CD4-positive, alpha-beta T cell treated with Interferon gamma for 1 hour (primary cell): ENCODE measurements at regions not wholly inside any gene's neighbourhood (a gene's known extent, or its start where the extent isn't known, plus 50 kb on each side); places are given as distances from the start of the nearest gene placed in this dataset.

Source experiments
- DNase-seq: peaks from one replicate; pipeline ENCODE4 v3.0.0-alpha.2; 2020

DNA sequence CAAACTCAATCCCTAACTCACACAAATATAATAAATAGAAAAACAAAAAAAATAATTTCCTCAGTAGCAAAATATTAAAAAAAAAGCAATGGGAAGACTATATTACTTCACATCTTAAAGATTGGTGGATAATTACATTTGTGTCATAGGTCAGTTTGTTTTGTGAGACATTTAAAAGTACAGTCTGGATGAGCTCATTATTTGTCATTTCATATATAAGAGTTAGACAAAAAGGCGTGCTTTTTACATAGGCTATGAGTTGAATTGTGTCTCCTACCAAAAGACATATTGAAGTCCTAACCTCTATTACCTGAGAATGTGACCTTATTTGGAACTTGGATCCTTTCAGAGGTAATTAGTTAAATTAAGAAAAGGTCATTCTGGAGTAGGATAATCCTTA is 710.1 kb upstream of the CBLB start:
- no peak for DNase-seq

DNA sequence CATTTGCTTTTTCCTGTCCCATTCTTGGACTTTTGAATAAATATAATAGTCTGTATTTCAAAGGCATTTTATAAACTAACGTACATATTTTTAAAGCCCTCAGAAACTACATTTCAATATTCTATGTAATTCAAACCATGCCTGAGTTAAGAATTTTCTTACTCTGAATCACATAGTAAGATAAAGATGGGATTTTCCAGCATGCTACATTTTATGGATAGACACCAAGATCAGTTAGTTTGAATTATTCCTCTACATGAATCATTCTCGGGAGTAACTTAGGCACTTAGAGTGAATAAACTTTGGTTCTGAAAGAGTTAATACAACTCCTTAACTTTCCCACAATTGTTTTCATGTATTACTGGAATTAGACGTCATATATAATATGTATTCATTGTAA is 713.3 kb upstream of the CBLB start:
- DNase-seq: no peak

DNA sequence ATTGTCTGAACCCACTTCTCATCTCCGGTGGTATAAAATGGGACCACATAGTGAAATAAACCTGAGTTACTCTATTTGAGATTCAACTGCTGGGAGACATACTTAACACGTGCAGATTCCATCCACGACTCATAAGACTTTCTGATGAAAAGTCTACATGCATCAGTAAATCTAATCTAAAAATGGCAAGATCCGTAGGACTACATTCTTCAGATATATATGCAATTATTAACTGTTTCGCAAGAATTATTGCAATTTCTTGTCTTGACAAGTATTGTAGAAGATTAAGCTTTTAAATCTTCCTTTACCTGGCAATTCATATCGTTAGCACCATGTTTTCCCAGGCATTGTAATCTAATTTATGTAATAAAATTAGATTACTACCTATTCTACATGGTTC is 718.7 kb upstream of the CBLB start:
- DNase-seq: no peak

DNA sequence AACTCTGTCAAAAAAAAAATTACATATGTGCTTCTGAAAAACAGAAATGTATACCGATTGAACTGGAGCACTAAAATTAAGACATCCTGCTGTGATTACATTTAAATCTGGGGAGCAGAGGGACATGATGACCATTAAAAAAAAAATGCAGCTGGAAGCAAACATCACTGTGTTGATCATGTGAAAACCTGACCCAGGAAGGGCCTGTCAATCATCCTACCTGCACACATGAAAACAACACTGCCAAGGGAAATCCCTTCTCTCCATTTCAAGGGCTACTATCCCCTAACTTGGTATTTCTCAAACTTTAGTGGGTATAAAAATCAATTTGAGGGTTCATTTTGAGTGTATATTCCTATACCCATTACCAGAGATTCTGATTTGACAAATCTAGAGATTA is 719.9 kb upstream of the CBLB start:
- no peak for DNase-seq

DNA sequence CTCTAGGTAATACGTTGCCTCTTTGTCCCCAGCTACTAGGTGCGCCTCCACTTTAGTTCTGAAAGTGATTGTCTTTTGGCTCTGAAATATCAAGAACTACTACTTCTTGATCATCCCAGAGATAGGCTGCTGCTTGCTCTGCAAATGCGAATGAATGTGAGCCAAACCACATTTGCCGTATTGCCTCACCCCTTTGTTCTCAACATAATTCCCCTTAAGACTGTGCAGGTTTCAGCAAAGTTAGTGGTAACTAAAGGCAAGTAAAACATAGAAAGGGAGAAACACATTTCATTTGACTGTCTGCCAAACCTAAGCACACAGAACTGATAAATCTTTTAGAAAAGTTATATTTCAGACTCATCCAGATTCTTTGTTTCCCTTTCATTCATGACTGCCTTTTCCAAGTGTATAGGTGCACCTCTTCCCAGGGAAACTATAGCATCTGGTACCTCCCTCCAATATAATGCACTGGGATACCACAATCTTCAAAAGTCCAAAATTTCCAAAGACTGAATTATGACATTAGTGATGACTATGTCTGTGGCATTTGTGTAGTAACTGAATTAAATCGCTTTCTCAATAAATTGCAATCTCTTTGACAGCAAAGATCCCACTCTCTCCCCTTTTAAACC is 720.6 kb upstream of the CBLB start:
- DNase-seq: no peak

DNA sequence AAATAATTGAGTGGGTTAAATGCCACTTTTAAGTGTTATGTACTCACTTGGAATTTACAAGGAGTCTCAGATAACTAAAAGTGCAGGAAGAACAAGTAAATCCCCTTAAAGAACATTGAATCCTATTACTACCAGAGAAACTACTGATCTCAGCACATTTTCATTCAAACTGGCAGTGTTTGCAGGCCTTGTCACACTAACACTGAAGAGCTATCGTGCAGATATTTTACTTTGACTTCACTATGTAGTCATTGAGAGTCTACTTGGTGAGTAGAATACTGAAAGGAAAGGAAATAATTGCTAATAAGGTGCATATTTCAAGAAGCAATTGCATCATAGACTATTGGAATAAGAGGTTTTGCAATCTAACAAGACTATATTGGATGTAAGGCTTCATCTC is 721.4 kb upstream of the CBLB start:
- no peak for DNase-seq

DNA sequence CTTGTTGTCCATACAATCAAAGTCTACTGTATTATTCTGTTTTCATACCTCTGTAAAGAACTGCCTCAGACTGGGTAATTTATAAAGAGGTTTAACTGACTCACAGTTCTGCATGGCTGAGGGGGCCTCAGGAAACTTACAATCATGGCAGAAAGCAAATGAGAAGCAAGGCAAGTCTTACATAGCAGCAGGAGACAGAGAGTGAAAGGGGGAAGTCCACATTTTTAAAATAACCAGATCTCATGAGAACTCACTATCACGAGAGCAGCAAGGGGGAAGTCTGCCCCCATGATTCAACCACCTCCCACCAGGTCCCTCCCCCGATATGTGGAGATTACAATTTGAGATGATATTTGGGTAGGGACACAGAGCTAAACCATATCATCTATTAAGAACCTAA is 724.6 kb upstream of the CBLB start:
- no peak for DNase-seq

DNA sequence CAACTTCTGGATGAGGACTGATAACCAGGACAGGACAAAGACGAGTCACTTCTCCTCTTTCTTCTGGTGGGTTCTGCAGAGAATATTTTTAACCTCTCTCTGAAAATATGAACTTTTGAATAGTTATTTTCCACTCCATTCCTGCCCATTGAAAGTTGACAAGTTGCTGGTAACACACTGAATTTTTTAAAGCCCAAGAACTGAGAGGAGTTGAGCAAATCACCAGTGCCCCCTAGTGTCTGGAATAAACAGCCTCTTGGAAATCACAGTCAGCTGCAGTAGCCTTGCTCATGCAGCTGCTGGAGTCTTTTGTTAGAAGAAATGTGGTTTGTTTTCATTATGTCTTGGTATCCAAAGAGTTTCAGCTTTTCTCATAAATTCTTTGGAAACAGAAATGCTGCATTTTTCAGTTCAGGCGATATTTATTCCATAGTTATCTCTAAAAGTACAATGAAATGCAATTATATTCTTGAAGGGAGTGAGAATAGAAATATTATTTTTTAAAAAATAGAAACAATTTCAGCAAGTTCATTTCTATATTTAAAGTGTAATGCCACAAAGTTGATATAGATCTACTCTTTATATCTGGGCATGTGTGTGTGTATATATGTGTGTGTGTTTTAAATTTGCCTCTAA is 741.0 kb upstream of the CBLB start:
- DNase-seq: peak; percentile 43

DNA sequence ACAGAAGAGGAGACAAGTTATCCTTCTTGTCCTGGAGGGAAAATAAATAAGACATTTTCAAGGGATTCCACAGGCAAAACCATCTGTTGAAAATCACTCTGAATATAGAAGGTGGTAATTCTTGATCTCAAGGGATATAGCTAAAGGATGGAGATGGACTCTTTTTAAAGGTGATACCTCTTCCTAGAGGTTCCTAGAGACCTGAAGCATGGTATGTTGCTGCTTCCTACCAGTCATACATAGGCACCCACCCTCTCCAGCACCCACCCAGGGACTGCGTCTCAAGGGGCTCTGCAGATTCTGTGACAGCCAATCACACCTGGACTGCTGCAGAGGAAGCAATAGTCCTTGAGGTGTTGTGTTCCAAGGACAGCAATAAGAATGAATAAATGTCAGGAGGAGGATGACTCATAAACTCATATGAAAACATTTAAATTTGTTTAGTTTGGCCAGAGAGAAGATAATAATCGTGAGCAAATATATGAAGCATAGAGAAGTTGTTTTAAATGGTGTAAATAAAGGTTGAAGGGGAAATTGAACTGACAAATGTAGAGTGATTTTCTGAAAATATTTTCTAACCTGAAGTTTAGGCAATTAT is 741.6 kb upstream of the CBLB start:
- no peak for DNase-seq

DNA sequence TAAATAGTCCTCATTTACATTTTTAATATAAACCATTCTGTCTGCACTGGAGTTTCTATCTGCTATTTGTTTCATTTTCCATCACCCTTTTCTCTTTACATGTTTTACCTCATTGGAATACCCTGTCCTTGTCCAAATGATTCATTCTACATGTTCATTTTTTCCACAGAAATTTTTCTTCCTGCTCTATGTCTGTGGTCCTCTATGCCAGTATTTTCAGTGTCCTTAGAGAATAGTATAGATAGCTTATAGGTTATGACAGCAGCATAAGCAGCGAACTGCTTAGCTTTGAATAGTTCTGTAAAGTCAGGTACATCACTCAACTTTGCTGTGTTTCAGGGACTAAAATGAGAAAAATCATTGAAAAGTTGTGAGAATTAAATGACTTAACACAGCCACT is 742.3 kb upstream of the CBLB start:
- no peak for DNase-seq

DNA sequence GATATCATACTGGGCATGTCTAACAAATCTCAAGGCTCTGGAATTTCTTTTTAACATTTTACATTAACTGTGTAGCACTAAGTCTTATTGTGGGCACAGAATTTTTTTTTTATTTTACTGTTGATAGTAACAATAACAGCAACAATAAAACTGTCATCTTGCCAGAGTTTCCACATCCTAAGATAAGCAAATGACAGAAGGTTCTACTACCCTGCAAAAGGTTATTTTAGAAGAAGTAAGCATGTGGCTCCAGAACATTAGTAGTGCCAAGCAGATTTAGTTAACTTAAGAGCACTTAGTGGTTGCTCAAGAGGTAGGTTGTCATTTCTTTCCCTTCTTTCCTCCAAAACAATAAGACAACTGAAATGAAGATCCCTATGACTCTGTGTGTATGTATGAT is 743.0 kb upstream of the CBLB start:
- DNase-seq: no peak

DNA sequence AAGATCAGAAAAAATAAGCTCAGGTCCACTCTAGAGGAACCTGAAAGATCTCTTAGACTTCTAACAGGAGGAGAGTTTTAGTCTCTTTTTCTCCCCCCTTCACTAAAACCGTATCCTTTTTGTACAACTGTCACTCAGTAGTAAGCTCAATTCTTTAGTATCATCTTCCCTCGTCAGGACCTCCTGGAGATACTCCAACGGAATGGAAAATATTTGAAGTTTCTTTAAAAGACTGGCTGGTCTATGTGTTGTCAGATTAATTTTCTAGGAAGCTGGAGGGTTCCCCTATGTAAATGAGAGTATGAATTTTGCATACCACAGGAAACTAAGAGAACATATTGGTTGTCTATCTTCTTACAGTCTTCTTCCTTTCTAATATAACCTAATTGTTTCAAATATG is 747.7 kb upstream of the CBLB start:
- DNase-seq: no peak

DNA sequence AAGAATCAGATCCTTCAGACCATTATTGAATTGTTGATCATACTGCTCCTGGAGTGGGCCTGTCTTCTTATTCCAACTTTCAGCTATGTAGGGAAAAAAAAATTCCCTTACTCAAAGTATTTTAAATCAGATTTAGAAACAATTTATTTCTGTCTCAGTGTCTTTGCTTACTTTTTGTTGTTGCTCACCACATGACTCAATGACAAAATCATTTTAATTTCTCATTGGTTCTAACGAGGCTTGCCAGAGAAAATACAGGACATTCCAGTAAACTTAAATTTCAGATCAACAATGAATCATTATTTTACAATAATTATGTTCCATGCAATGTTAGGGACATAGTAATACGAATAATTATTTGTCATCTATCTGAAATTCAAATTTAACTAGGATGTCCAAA is 748.5 kb upstream of the CBLB start:
- DNase-seq: no peak

DNA sequence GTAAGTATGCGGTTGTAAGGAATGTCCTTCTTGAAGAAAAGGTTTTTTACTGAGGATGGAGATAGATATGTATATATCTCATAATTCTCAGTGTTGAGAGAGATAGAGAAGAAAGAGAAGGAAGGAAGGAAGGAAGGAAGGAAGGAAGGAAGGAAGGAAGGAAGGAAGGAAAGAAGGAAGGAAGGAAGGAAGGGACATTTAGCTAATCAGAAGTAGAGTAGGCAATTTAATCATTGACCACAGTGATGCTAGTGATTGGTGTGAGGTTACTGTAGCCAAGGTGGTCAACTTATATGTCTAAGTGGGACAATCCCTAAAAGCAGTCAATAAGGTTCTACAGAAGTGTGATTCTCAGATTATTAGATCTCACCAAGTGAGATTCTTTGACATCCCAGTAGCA is 751.8 kb upstream of the CBLB start:
- no peak for DNase-seq

DNA sequence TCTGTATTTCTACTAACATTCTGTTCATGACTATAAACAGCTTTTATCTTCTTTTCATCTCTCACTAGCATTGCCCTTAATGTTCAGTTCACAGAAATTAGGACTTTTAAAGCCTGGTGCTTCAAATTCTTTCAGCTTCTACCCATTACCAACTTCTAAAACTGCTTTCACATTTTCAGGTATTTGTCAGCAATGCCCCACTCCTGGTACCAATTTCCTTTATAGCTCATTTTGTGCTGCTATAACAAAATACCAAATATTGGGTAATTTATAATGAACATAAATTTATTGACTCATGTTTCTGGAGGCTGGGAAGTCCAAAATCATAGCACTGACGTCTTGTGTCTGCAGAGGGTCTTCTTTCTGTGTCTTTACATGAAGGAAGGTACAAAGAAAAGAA is 753.1 kb upstream of the CCDC54 start:
- DNase-seq: no peak

DNA sequence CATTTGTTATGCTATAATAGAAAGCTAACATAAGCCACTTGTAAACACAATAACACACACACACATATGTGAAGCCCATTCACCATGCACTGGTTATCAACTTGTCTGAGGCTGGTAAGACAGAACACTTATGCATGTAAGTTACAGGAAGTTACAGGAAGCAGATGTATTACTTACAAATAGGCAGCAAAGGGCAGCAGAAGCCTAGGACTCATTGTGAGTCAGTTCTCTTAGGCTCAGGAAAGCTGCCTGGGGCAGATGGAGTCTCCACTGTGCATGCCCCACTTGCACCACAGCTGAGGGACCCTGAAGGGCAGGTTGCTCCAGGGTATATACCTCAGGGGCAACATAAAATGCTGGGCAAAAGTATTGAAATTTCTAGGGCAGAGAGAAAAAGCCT is 748.8 kb upstream of the CCDC54 start:
- no peak for DNase-seq

DNA sequence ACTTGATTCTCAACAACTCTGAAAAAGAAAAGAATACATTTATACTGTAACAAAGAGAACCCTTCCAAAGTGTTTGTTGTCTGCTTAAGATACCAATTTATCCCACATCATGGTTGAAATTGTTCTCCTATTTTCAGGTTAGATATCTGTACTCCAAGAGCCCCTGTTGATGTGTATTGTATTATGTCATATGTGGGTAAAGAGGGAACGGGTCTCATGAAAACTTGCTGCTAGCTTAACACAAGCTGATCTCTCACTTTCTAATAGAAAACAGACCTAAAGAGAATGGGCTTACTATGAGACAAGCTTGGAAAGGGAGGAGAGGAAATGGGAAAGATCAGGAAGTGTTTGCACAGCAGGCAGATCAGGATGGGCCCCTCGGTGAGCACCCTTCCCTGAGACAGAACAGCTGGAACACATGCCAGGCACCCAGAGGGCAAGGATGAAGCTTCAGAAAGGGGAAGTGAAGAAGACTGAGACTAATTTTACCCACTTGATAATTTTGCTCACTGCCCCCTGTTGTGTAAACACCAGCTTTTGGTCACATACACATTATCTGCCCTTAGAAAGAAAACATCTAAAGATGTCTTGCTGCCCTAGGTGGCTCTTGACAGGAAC is 747.9 kb upstream of the CCDC54 start:
- no peak for DNase-seq

DNA sequence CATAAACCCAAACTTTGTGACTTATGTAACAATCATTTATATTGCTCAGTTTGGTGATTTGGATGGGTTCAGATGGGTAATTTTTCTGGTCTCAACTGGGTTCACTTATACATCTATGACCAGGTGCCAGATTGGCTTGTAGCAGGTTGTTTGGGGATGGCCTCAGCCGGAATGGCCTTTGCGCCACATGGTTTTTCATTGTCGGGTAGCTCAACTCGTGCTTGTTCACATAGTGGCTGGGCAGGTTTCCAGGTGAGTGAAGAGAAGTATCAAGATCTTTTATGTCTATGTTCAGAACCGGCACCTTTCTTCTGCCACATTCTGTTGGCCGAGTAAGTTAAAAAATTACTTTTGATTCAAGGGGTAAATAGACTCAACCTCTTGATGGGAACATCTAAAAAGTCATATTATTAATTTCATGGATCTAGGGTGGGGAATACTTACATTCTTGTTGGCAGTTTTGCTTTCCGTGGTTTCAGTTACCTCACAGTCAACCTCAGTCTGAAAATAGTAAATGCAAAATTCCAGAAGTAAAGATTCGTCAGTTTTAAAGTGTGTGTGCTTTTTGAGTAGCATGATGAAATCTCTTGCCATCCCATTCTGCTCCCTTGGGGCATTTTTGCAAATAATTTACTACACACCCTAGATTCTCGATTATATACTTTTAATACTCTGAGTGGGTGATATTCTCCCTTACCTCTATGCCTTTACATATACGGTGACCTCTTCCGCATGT is 745.7 kb upstream of the CCDC54 start:
- no peak for DNase-seq

DNA sequence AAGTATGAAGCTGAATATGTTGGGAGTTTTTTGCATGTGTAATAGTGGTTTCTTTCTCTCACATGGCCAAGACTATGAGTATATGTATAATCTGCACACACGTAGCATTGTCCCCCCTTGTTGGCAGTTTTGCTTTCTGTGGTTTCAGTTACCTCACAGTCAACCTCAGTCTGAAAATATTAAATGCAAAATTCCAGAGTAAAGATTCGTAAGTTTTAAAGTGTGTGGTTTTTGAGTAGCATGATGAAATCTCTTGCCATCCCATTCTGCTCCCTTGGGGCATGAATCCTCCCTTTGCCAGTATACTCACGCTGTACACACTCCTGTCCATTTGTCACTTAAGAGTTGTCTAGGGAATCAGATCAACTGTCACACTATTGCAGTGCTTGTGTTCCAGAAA is 742.0 kb upstream of the CCDC54 start:
- DNase-seq: no peak

DNA sequence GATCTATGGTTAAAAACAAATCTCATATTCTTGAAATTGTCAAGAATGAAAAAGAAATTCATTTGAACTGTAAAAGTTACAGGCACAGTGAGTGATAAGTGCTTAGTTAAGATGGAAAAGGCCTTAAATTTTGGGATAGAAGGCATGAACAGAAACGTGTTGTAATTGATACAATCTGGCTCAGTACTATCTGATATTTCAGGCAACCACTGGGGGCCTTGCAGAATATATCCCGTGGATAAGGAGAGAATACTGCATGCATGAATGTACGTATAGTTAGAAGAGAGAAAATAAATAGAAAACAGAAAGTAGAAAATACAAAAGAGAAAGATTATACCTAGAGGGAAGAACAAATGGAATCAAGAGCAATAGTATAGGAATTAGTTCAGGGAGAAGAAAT is 741.4 kb upstream of the CCDC54 start:
- DNase-seq: no peak

DNA sequence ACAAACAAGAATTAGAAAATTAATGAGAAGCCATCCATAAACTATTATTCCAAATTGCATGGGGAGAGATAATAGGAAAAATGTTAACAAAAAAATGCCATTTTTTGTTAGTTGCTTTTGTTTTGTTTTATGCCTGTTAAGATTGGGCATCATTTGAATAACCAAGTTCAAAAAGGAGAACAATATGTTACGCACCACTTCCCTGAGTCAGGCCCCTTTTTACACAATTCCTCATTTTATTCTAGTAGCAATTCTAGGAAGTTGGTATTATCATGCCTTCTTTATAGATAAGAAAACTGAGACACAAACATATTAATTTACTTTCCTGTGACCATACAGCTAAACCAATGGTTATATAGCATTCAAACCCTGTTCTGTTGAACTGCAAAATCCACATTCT is 736.9 kb upstream of the CCDC54 start:
- no peak for DNase-seq

DNA sequence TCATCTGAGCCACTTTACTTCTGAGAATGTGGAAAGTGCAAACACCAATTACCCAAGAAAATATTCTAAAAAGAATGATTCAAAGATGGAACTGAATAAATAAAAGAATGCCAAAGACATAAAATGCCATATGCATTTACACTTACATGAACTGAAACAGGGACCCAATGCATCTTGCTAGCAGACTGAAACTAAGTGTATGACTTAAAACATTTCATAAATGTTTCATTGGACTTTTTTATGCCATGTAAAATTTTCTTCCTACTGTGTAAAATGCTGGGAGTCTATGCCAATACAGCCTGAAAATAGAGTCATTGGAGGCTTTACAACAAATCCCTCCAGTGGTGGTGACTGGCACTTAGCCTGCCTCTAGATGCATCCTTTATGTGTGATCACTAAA is 735.1 kb upstream of the CCDC54 start:
- no peak for DNase-seq

DNA sequence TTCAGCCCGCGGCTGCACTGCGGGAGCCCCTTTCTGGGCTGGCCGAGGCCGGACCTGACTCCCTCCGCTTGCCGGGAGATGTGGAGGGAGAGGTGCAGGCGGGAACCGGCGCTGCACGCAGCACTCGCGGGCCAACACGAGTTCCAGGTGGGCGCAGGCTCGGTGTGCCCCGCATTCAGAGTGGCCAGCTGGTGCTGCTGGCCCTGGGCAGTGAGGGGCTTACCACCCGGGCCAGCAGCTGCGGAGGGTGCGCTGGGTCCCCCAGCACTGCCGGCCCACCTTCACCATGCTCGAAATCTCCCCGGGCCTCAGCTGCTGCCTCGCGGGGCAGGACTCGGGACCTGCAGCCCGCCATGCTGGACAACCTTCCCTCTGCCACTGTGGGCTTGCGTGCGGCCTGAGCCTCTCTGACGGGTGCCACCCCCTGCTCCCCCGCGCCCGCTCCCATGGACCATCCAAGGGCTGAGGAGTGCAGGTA is 733.5 kb upstream of the CCDC54 start:
- DNase-seq: no peak
